ENCODE measurements at regions not wholly inside any gene's neighbourhood (a gene's known extent, or its start where the extent isn't known, plus 50 kb on each side); places are given as distances from the start of the nearest gene placed in this dataset.

DNA sequence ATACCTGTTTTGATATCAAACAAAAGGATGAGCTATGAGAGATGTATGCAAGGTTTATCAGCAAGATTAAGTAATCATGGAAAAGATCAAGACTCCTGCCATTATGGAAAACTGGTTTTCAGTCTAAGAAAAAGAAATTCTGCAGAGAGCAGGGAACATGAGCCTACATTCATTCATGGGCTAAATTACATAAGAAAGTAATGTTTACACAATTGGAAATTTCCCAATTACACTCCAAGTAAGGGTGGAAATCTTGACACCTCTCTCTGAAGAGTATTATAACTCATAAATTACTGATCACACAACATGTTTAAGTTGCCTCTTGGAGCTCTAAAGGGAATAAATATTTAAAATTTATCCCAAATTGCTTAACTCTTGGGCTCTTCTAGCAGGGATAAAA is 206.2 kb downstream of the SLC6A15 start:
- TF ChIP-seq, protein P1, sequence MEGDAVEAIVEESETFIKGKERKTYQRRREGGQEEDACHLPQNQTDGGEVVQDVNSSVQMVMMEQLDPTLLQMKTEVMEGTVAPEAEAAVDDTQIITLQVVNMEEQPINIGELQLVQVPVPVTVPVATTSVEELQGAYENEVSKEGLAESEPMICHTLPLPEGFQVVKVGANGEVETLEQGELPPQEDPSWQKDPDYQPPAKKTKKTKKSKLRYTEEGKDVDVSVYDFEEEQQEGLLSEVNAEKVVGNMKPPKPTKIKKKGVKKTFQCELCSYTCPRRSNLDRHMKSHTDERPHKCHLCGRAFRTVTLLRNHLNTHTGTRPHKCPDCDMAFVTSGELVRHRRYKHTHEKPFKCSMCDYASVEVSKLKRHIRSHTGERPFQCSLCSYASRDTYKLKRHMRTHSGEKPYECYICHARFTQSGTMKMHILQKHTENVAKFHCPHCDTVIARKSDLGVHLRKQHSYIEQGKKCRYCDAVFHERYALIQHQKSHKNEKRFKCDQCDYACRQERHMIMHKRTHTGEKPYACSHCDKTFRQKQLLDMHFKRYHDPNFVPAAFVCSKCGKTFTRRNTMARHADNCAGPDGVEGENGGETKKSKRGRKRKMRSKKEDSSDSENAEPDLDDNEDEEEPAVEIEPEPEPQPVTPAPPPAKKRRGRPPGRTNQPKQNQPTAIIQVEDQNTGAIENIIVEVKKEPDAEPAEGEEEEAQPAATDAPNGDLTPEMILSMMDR (IDR thresholded peaks at IDR 0.05), result no peak
- TF ChIP-seq SMC3 (IDR thresholded peaks at IDR 0.05), result no peak
- TF ChIP-seq CEBPB (IDR thresholded peaks at IDR 0.05), result no peak
- TF ChIP-seq POLR2A (IDR thresholded peaks at IDR 0.05; ENCODE audit: low read length), result no peak
- TF ChIP-seq SREBF2 (IDR thresholded peaks at IDR 0.05), result no peak
- TF ChIP-seq, protein P2, sequence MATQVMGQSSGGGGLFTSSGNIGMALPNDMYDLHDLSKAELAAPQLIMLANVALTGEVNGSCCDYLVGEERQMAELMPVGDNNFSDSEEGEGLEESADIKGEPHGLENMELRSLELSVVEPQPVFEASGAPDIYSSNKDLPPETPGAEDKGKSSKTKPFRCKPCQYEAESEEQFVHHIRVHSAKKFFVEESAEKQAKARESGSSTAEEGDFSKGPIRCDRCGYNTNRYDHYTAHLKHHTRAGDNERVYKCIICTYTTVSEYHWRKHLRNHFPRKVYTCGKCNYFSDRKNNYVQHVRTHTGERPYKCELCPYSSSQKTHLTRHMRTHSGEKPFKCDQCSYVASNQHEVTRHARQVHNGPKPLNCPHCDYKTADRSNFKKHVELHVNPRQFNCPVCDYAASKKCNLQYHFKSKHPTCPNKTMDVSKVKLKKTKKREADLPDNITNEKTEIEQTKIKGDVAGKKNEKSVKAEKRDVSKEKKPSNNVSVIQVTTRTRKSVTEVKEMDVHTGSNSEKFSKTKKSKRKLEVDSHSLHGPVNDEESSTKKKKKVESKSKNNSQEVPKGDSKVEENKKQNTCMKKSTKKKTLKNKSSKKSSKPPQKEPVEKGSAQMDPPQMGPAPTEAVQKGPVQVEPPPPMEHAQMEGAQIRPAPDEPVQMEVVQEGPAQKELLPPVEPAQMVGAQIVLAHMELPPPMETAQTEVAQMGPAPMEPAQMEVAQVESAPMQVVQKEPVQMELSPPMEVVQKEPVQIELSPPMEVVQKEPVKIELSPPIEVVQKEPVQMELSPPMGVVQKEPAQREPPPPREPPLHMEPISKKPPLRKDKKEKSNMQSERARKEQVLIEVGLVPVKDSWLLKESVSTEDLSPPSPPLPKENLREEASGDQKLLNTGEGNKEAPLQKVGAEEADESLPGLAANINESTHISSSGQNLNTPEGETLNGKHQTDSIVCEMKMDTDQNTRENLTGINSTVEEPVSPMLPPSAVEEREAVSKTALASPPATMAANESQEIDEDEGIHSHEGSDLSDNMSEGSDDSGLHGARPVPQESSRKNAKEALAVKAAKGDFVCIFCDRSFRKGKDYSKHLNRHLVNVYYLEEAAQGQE (IDR thresholded peaks at IDR 0.05), result no peak
- TF ChIP-seq KDM1A (IDR thresholded peaks at IDR 0.05; ENCODE audit: low read depth), result no peak
- no peak for TF ChIP-seq BHLHE40 (IDR thresholded peaks at IDR 0.05; ENCODE audit: low read depth, low read length)
- no peak for TF ChIP-seq RARB (CRISPR knock-in tag; IDR thresholded peaks at IDR 0.05)
- no peak for TF ChIP-seq RAD21 (conservative IDR thresholded peaks at IDR 0.05 in 1 of 2, IDR thresholded peaks at IDR 0.05 in 1 of 2)
- TF ChIP-seq JUN (IDR thresholded peaks at IDR 0.05), result no peak
- TF ChIP-seq, protein P3, sequence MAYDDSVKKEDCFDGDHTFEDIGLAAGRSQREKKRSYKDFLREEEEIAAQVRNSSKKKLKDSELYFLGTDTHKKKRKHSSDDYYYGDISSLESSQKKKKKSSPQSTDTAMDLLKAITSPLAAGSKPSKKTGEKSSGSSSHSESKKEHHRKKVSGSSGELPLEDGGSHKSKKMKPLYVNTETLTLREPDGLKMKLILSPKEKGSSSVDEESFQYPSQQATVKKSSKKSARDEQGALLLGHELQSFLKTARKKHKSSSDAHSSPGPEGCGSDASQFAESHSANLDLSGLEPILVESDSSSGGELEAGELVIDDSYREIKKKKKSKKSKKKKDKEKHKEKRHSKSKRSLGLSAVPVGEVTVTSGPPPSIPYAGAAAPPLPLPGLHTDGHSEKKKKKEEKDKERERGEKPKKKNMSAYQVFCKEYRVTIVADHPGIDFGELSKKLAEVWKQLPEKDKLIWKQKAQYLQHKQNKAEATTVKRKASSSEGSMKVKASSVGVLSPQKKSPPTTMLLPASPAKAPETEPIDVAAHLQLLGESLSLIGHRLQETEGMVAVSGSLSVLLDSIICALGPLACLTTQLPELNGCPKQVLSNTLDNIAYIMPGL (CRISPR knock-in tag; IDR thresholded peaks at IDR 0.05; ENCODE audit: borderline replicate concordance), result no peak

Measured in A549 (cell line).